Astrocyte (in vitro differentiated cells and primary cell): ENCODE measurements at regions not wholly inside any gene's neighbourhood (a gene's known extent, or its start where the extent isn't known, plus 50 kb on each side); places are given as distances from the start of the nearest gene placed in this dataset.

Experiments used
- CTCF ChIP-seq: IDR thresholded peaks from 2 replicates; pipeline ENCODE4 v1.5.1; 2011; ENCODE audit warnings: low read depth, mild to moderate bottlenecking, inconsistent platforms, low read length, moderate library complexity; ENCODE audit not compliant: insufficient read depth
- EZH2 ChIP-seq: IDR thresholded peaks from 2 replicates; pipeline ENCODE4 v1.6.1; 2012; ENCODE audit warnings: mild to moderate bottlenecking, low read length, inconsistent platforms; ENCODE audit not compliant: insufficient read depth

GRCh38 chr12:75890141-75890540 is 141.4 kb downstream of the PHLDA1 start:
- TF ChIP-seq CTCF (no peak), EZH2 (no peak)
